Esophagus (tissue), 2 donors: ENCODE measurements at regions not wholly inside any gene's neighbourhood (a gene's known extent, or its start where the extent isn't known, plus 50 kb on each side); places are given as distances from the start of the nearest gene placed in this dataset.

Experiments
- H3K27ac ChIP-seq, 2 donors: one replicate each; pipeline ENCODE4 v1.5.1; 2013; ENCODE audit warnings: low read depth in 2 of 2, mild to moderate bottlenecking in 2 of 2, inconsistent platforms in 1 of 2, low read length in 1 of 2, moderate library complexity in 1 of 2
- H3K27me3 ChIP-seq, 2 donors: one replicate each; pipeline ENCODE4 v1.6.1; 2013; ENCODE audit warnings: low read length in 2 of 2, control low read depth in 1 of 2, mild to moderate bottlenecking in 1 of 2; ENCODE audit not compliant: insufficient read depth in 2 of 2, control insufficient read depth in 1 of 2
- H3K36me3 ChIP-seq, 2 donors: one replicate each; pipeline ENCODE4 v1.6.1; 2013; ENCODE audit warnings: low read length in 1 of 2; ENCODE audit not compliant: control insufficient read depth in 2 of 2, insufficient read depth in 2 of 2
- H3K4me1 ChIP-seq, 2 donors: one replicate each; pipeline ENCODE4 v1.6.1; 2013; ENCODE audit warnings: low read length in 1 of 2; ENCODE audit not compliant: control insufficient read depth in 2 of 2, insufficient read depth in 2 of 2
- H3K4me3 ChIP-seq, 2 donors: one replicate each; pipeline ENCODE4 v1.5.1; 2013; ENCODE audit warnings: low read length in 2 of 2, mild to moderate bottlenecking in 2 of 2, low read depth in 1 of 2, moderate library complexity in 1 of 2
- H3K9me3 ChIP-seq, 2 donors: one replicate each; pipeline ENCODE4 v1.6.1; 2013; ENCODE audit warnings: mild to moderate bottlenecking in 2 of 2, low read depth in 1 of 2, low read length in 1 of 2, moderate library complexity in 1 of 2; ENCODE audit not compliant: control insufficient read depth in 2 of 2, insufficient read depth in 1 of 2
- WGBS, 2 donors: extraction: QIAGEN DNeasy Blood & Tissue Kit; methylation state at CpG; one replicate each; pipeline ENCODE4 v1.1.7; 2013; 5-methylcytosine and 5-hydroxymethylcytosine counted together
- donor health status: healthy with polysubstance abuse.
- donor health status: Bipolar disorder and iron deficiency.

- Histone ChIP-seq H3K4me3 (no peak overlapping the region), H3K36me3 (no peaks in the 10 kb centered on the region), H3K9me3 (no peaks in the 10 kb centered on the region), H3K27me3 (no peaks in the 10 kb centered on the region), H3K4me1 (no peaks in the 10 kb centered on the region), H3K27ac (no peak overlapping the region)
- 48% methylated on average over 7 of the region's 7 CpGs for WGBS, 2 donors
Observed at GRCh38 chr16:63038397-63039106, 1002.3 kb upstream of the CDH8 start.

GRCh38 chr16:63037761-63038396 lies 1001.6 kb upstream of the CDH8 start:
- H3K4me3 ChIP-seq: no peak overlapping the region
- no peaks in the 10 kb centered on the region for H3K4me1 ChIP-seq
- no peaks in the 10 kb centered on the region for H3K9me3 ChIP-seq
- WGBS, 2 donors: 22 to 43% methylated on average over 1 of the region's 1 CpG
- no peaks in the 10 kb centered on the region for H3K36me3 ChIP-seq
- no peak overlapping the region for H3K27ac ChIP-seq
- no peaks in the 10 kb centered on the region for H3K27me3 ChIP-seq

GRCh38 chr16:63018581-63019223 lies 982.5 kb upstream of the CDH8 start:
- Histone ChIP-seq H3K36me3 (no peaks in the 10 kb centered on the region), H3K9me3 (no peaks in the 10 kb centered on the region), H3K4me1 (no peaks in the 10 kb centered on the region), H3K4me3 (no peak overlapping the region), H3K27ac (no peak overlapping the region), H3K27me3 (no peaks in the 10 kb centered on the region)
- 81% methylated on average over 7 of the region's 7 CpGs for WGBS, 2 donors

GRCh38 chr16:63008688-63009087 lies 972.5 kb upstream of the CDH8 start:
- Histone ChIP-seq H3K27me3 (no peaks in the 10 kb centered on the region), H3K4me3 (no peak overlapping the region), H3K4me1 (no peaks in the 10 kb centered on the region), H3K9me3 (peaks cover 0 to 8% of the 10 kb centered on the region in 2 donors), H3K36me3 (no peaks in the 10 kb centered on the region), H3K27ac (no peak overlapping the region)

GRCh38 chr16:63005356-63005755 lies 969.1 kb upstream of the CDH8 start:
- no peaks in the 10 kb centered on the region for H3K27me3 ChIP-seq
- no peak overlapping the region for H3K4me3 ChIP-seq
- peaks cover 0 to 8% of the 10 kb centered on the region in 2 donors for H3K9me3 ChIP-seq
- no peak overlapping the region for H3K27ac ChIP-seq
- H3K4me1 ChIP-seq: no peaks in the 10 kb centered on the region
- WGBS, 2 donors: 45 to 64% methylated on average over 3 of the region's 3 CpGs
- H3K36me3 ChIP-seq: no peaks in the 10 kb centered on the region

GRCh38 chr16:62989480-62989879 lies 953.2 kb upstream of the CDH8 start:
- no peak overlapping the region for H3K27ac ChIP-seq
- no peaks in the 10 kb centered on the region for H3K4me1 ChIP-seq
- 55 to 68% methylated on average over 1 of the region's 1 CpG for WGBS, 2 donors
- no peaks in the 10 kb centered on the region for H3K27me3 ChIP-seq
- H3K4me3 ChIP-seq: no peak overlapping the region
- peaks cover 0 to 2% of the 10 kb centered on the region in 2 donors for H3K9me3 ChIP-seq
- no peaks in the 10 kb centered on the region for H3K36me3 ChIP-seq

- Histone ChIP-seq H3K9me3 (peaks cover 0 to 2% of the 10 kb centered on the region in 2 donors), H3K27ac (no peak overlapping the region), H3K27me3 (no peaks in the 10 kb centered on the region), H3K4me1 (no peaks in the 10 kb centered on the region), H3K36me3 (no peaks in the 10 kb centered on the region), H3K4me3 (no peak overlapping the region)
- 89 to 93% methylated on average over 1 of the region's 1 CpG for WGBS, 2 donors
Observed at GRCh38 chr16:62985722-62986121, 949.5 kb upstream of the CDH8 start.

- no peaks in the 10 kb centered on the region for H3K27me3 ChIP-seq
- H3K4me1 ChIP-seq: no peaks in the 10 kb centered on the region
- H3K9me3 ChIP-seq: peaks cover 0 to 2% of the 10 kb centered on the region in 2 donors
- no peak overlapping the region for H3K4me3 ChIP-seq
- no peaks in the 10 kb centered on the region for H3K36me3 ChIP-seq
- no peak overlapping the region for H3K27ac ChIP-seq
Observed at GRCh38 chr16:62978451-62978850, 942.2 kb upstream of the CDH8 start.

- H3K4me1 ChIP-seq: no peaks in the 10 kb centered on the region
- H3K27ac ChIP-seq: no peak overlapping the region
- H3K36me3 ChIP-seq: no peaks in the 10 kb centered on the region
- WGBS, 2 donors: 82 to 94% methylated on average over 1 of the region's 1 CpG
- H3K4me3 ChIP-seq: no peak overlapping the region
- H3K9me3 ChIP-seq: peaks cover 0 to 2% of the 10 kb centered on the region in 2 donors
- no peaks in the 10 kb centered on the region for H3K27me3 ChIP-seq
Observed at GRCh38 chr16:62977876-62978275, 941.6 kb upstream of the CDH8 start.
